Jurkat, Clone E6-1 (cell line): ENCODE measurements at regions not wholly inside any gene's neighbourhood (a gene's known extent, or its start where the extent isn't known, plus 50 kb on each side); places are given as distances from the start of the nearest gene placed in this dataset.
"Not testable (repeated sequence)": the region's sequence is repeated elsewhere in the genome, so short reads cannot be mapped to it uniquely, and the experiment has no call there.

Experiments
- DNase-seq: peaks from one replicate; pipeline ENCODE4 v3.0.0-alpha.2; 2011; ENCODE audit warnings: low read depth, low spot score
- H3K4me3 ChIP-seq: 2 replicates; pipeline ENCODE4 v1.5.1; 2011; ENCODE audit warnings: mild to moderate bottlenecking, low read length, control low read depth, moderate library complexity

GRCh38 chr2:194610297-194610696 lies 1046.7 kb upstream of the SLC39A10 start:
- no peak for DNase-seq
- no peak overlapping the region for H3K4me3 ChIP-seq

GRCh38 chr2:194603429-194603828 lies 1053.6 kb upstream of the SLC39A10 start:
- DNase-seq, result no peak
- H3K4me3 ChIP-seq, result no peak overlapping the region

- H3K4me3 ChIP-seq, result no peak overlapping the region
- no peak for DNase-seq
These were observed 1054.3 kb upstream of the SLC39A10 start for GRCh38 chr2:194602750-194603149.

DNA sequence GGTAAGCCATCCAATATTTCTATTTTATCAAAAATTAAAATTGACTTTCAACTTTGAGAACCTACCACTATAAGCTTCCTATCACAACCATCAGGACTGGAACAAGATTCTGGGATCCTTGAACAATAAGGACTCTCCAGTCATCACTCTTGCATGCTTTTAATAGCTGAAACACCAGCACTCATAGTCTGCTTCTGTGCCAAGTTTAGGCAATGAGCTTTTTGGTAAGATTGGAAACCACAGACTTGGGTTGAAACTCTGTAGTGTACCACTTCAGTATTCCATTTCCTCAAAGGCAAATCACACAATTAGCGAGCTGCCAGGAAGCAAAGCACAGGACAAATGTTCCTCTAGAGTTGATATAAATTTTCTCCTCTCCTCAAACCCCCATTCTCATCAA lies 1065.8 kb upstream of the SLC39A10 start:
- no peak for DNase-seq
- H3K4me3 ChIP-seq, result no peak overlapping the region

DNA sequence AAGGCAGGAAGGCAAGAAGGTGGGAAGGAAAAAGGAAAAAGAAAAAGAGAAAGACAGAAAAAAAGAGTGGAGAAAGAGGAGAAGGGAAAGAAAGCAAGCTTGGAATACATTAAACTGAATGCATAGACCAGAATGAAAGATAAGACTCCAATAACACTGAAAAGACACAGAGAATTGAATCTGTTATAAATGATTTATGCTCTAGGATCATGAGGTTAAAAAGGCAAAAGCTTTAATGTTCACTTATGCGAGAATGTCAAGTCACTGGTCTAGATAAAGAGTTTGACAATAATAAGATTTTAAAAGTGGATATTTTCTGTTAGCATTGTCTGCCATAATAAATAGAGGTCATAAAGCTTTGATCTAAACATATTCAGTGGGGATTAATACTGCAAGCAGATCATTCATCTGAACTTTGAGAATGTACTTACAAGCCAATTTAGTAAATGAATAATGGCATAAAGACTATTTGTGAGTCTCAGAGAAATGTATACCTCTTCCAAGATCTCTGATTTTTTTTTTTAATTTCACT lies 1069.2 kb upstream of the SLC39A10 start:
- H3K4me3 ChIP-seq, result no peak overlapping the region
- DNase-seq, result no peak

DNA sequence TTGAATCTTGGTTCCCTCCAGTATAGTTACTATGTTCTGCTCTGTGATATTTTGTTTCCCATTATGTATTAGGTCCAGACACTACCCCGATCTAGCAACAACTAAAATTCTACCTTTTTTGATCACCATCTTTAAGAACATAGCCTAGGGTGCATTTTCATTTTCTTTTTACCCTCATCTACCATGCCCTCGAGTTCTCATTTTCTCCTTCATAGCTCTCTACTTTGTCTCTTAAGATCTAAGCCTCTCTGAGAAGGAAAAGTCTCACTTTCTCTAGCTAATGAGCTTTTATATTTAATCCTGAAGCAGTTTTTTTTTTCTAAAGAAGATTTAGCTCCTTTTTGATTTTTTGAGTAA lies 1089.4 kb upstream of the SLC39A10 start:
- no peak overlapping the region for H3K4me3 ChIP-seq
- no peak for DNase-seq

GRCh38 chr2:194566907-194567660 lies 1089.9 kb upstream of the SLC39A10 start:
- no peak for DNase-seq
- H3K4me3 ChIP-seq, result no peak overlapping the region

GRCh38 chr2:194564422-194564821 lies 1092.6 kb upstream of the SLC39A10 start:
- no peak for DNase-seq
- no peak overlapping the region for H3K4me3 ChIP-seq

DNA sequence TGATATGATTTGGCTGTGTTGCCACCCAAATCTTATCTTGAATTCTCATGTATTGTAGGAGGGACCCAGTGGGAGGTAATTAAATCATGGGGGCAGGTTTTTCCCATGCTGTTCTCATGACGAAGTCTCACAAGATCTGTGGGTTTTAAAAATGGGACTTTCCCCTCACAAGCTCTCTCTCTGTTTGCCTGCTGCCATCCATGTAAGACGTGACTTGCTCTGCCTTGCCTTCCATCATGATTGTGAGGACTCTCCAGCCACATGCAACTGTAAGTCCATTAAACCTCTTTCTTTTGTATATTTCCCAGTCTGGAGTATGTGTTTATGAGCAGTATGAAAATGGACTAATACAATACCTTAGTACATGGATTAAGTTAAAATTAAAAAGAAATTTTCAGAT lies 1094.7 kb upstream of the SLC39A10 start:
- H3K4me3 ChIP-seq, result no peak overlapping the region
- no peak for DNase-seq

GRCh38 chr2:194559964-194560363 lies 1097.1 kb upstream of the SLC39A10 start:
- DNase-seq, result no peak
- H3K4me3 ChIP-seq, result no peak overlapping the region

DNA sequence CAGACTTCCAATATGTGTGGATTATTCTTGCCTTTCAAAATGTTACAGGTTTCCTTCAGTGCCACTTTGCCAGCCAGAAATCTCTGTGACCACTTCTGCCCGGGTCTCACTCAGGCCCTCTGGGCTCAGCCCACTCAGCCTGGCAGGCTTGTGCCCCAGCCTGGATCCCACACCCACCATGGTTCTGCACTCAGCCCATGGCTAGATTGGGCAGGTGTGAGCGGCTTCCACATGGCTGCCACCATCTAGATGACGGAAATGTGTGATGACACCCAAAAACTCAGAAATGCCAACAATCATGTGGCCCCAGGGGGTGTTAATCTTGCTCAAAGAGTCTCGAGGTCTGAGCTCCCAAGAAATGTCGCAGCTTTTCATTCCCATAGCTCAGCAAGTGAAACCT lies 1097.5 kb upstream of the SLC39A10 start:
- H3K4me3 ChIP-seq, result no peak overlapping the region
- no peak for DNase-seq

DNA sequence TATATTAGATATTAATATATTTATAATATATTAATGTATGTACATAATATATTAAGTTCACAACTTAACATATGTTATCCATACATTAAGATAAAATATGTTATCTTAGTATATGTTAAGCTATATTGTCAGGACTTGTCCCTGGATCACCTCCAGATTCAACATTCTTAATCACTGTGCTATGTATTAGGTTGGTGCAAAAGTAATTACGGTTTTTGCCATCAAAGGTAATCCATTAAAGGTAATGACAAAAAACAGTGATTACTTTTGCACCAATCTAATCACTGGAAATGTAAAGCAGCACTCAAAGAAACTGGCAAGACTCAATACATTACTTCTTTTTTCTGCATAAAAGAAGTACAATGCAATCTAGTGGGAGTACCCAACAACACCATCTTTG lies 1099.0 kb upstream of the SLC39A10 start:
- no peak for DNase-seq
- H3K4me3 ChIP-seq, result no peak overlapping the region

GRCh38 chr2:194556629-194557028 lies 1100.4 kb upstream of the SLC39A10 start:
- H3K4me3 ChIP-seq, result no peak overlapping the region
- no peak for DNase-seq

GRCh38 chr2:194553980-194554379 lies 1103.0 kb upstream of the SLC39A10 start:
- DNase-seq, result no peak
- H3K4me3 ChIP-seq, result no peak overlapping the region

GRCh38 chr2:194550702-194551101 lies 1106.3 kb upstream of the SLC39A10 start:
- DNase-seq, result no peak
- no peak overlapping the region for H3K4me3 ChIP-seq

- DNase-seq, result no peak
- H3K4me3 ChIP-seq, result no peak overlapping the region
These were observed 1107.6 kb upstream of the SLC39A10 start for GRCh38 chr2:194549387-194549786.

DNA sequence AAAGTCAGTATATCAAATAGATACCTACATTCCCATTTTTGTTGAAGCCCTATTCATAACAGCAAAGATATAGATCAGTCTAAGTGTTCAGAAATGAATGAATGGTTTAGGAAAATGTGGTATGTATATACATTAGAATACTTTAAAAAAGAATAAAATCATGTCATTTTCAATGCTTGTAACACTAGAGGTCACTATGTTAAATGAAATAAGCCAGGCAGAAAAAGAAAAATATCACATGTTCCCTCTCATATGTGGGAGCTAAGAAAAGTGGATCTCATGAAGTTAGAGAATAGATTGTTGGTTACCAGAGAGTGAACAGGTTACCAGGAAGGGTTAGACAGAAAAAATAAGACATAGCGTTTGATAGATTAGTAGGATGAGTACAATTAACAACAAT lies 1111.0 kb upstream of the SLC39A10 start:
- DNase-seq, result no peak
- H3K4me3 ChIP-seq, result no peak overlapping the region

GRCh38 chr2:194539425-194539824 lies 1117.6 kb upstream of the SLC39A10 start:
- no peak overlapping the region for H3K4me3 ChIP-seq
- no peak for DNase-seq

- H3K4me3 ChIP-seq, result no peak overlapping the region
These were observed 1130.9 kb upstream of the SLC39A10 start for GRCh38 chr2:194526121-194526520.

GRCh38 chr2:194514281-194514680 lies 1142.7 kb upstream of the SLC39A10 start:
- H3K4me3 ChIP-seq, result no peak overlapping the region
- no peak for DNase-seq

More at GRCh38 chr2:194526121-194526520, 1130.9 kb upstream of the SLC39A10 start:
- DNase-seq, result no peak

GRCh38 chr2:194511070-194511469 lies 1146.0 kb upstream of the SLC39A10 start:
- DNase-seq, H3K4me3 ChIP-seq: not testable (repeated sequence)
